ENCODE measurements at regions not wholly inside any gene's neighbourhood (a gene's known extent, or its start where the extent isn't known, plus 50 kb on each side); places are given as distances from the start of the nearest gene placed in this dataset.

DNA sequence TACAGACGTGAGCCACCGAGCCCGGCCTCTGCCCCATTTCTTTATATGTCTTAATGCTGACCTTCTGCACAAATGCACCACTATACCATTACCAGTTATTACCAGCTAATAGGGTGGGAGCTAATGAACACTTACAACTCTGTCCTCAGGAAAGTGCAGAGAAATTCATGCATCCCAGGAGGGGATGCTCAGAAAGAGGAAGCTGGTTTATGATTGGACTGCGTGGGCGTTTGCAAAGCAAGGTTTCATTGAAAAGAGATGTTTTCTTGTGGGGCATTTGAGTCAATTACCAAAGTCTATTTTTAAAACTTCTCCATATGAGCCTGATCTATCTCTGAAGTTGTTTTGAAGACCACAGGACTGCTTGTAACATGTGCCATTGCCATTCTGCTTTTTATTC is 417.7 kb upstream of the CELF2 start:
- TF ChIP-seq, protein P1, sequence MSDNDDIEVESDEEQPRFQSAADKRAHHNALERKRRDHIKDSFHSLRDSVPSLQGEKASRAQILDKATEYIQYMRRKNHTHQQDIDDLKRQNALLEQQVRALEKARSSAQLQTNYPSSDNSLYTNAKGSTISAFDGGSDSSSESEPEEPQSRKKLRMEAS (IDR thresholded peaks at IDR 0.05), result no peak
- TF ChIP-seq, protein P2, sequence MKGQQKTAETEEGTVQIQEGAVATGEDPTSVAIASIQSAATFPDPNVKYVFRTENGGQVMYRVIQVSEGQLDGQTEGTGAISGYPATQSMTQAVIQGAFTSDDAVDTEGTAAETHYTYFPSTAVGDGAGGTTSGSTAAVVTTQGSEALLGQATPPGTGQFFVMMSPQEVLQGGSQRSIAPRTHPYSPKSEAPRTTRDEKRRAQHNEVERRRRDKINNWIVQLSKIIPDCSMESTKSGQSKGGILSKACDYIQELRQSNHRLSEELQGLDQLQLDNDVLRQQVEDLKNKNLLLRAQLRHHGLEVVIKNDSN (IDR thresholded peaks at IDR 0.05), result no peak
- no peak for TF ChIP-seq CREB1 (IDR thresholded peaks at IDR 0.05; ENCODE audit: low read depth)
- TF ChIP-seq EP300 (IDR thresholded peaks at IDR 0.05; ENCODE audit: borderline replicate concordance), result no peak
- TF ChIP-seq TAF1 (IDR thresholded peaks at IDR 0.05; ENCODE audit: low read depth), result no peak
- no peak for TF ChIP-seq TCF12 (IDR thresholded peaks at IDR 0.05; ENCODE audit: low read depth)
- no peak for TF ChIP-seq CEBPB (IDR thresholded peaks at IDR 0.05)
- no peak for TF ChIP-seq ZBTB7A (IDR thresholded peaks at IDR 0.05; ENCODE audit: low read depth)
- no peak for TF ChIP-seq RAD21 (IDR thresholded peaks at IDR 0.05; ENCODE audit: low read depth)
- no peak for TF ChIP-seq YY1 (IDR thresholded peaks at IDR 0.05; ENCODE audit: low read depth)
- TF ChIP-seq TEAD4 (IDR thresholded peaks at IDR 0.05), result no peak
- TF ChIP-seq, protein P3, sequence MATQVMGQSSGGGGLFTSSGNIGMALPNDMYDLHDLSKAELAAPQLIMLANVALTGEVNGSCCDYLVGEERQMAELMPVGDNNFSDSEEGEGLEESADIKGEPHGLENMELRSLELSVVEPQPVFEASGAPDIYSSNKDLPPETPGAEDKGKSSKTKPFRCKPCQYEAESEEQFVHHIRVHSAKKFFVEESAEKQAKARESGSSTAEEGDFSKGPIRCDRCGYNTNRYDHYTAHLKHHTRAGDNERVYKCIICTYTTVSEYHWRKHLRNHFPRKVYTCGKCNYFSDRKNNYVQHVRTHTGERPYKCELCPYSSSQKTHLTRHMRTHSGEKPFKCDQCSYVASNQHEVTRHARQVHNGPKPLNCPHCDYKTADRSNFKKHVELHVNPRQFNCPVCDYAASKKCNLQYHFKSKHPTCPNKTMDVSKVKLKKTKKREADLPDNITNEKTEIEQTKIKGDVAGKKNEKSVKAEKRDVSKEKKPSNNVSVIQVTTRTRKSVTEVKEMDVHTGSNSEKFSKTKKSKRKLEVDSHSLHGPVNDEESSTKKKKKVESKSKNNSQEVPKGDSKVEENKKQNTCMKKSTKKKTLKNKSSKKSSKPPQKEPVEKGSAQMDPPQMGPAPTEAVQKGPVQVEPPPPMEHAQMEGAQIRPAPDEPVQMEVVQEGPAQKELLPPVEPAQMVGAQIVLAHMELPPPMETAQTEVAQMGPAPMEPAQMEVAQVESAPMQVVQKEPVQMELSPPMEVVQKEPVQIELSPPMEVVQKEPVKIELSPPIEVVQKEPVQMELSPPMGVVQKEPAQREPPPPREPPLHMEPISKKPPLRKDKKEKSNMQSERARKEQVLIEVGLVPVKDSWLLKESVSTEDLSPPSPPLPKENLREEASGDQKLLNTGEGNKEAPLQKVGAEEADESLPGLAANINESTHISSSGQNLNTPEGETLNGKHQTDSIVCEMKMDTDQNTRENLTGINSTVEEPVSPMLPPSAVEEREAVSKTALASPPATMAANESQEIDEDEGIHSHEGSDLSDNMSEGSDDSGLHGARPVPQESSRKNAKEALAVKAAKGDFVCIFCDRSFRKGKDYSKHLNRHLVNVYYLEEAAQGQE (IDR thresholded peaks at IDR 0.05; ENCODE audit: low read depth), result no peak
- TF ChIP-seq NFIC (IDR thresholded peaks at IDR 0.05), result no peak
- TF ChIP-seq EGR1 (IDR thresholded peaks at IDR 0.05), result no peak
- no peak for TF ChIP-seq FOXM1 (IDR thresholded peaks at IDR 0.05; ENCODE audit: borderline replicate concordance, low read depth)

DNA sequence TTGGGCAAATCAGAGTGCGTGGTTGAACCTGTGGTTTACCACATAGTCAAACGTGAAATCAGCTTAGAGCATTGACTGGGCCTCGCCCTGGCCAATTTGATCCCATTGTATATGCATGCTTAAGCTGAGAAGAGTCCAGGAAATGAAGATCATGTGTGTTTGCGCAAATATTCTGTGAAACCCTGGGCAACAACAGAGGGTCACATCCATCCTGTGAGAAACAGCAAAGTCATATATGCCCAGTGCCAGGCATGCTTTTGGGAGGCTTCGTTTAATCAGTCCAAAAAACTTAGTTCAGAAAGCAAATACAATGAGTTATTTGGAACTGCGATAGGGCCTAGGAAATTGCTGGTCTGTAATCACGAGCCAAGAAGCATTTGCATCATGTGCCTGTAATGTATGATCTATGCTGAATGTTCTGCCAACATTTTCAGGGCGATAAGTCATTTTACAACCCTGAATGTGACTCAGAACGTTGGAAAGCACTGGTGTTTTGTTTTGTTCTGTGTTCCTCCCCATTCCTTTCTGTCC is 412.1 kb upstream of the CELF2 start:
- TF ChIP-seq TAF1 (IDR thresholded peaks at IDR 0.05; ENCODE audit: low read depth) (no peak), EGR1 (IDR thresholded peaks at IDR 0.05) (no peak), FOXM1 (IDR thresholded peaks at IDR 0.05; ENCODE audit: borderline replicate concordance, low read depth) (no peak), TCF12 (IDR thresholded peaks at IDR 0.05; ENCODE audit: low read depth) (no peak), ZBTB7A (IDR thresholded peaks at IDR 0.05; ENCODE audit: low read depth) (no peak), YY1 (IDR thresholded peaks at IDR 0.05; ENCODE audit: low read depth) (no peak), RAD21 (IDR thresholded peaks at IDR 0.05; ENCODE audit: low read depth) (no peak), NFIC (IDR thresholded peaks at IDR 0.05) (no peak)
- TF ChIP-seq, protein P2 (IDR thresholded peaks at IDR 0.05), result no peak
- TF ChIP-seq, protein P1 (IDR thresholded peaks at IDR 0.05), result no peak

DNA sequence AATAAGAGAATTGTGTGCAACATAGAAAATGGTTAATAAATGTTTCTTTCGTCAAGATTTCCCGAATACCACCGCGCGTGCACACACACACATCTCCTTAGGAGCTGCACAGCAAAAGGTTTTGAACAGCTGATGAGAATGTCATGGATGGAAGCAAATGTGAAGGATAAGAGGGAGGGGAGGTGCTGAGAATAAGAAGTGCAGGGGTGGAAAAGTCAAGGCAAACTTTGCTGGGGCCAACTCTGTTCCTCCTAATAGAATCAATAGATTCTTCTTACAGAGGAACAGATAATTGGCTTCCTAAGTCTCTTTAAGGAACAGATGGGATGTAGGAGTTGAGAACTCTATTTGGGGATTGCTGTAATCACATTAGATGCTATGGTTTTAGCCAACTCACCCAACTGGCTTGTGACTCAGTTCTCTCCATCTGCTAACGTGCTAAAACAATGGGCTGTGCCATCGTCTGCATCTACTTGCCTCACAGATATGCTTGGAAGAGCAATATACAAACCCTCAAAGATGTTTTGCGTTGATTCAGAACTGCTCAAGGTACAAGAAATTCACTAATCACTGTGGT is 408.2 kb upstream of the CELF2 start:
- TF ChIP-seq EP300 (IDR thresholded peaks at IDR 0.05; ENCODE audit: borderline replicate concordance) (no peak), CEBPB (IDR thresholded peaks at IDR 0.05) (no peak), NFIC (IDR thresholded peaks at IDR 0.05) (no peak), RAD21 (IDR thresholded peaks at IDR 0.05; ENCODE audit: low read depth) (no peak), TAF1 (IDR thresholded peaks at IDR 0.05; ENCODE audit: low read depth) (no peak), CREB1 (IDR thresholded peaks at IDR 0.05; ENCODE audit: low read depth) (no peak), TCF12 (IDR thresholded peaks at IDR 0.05; ENCODE audit: low read depth) (no peak), YY1 (IDR thresholded peaks at IDR 0.05; ENCODE audit: low read depth) (no peak), ZBTB7A (IDR thresholded peaks at IDR 0.05; ENCODE audit: low read depth) (no peak)
- TF ChIP-seq, protein P1 (IDR thresholded peaks at IDR 0.05), result no peak
- TF ChIP-seq, protein P2 (IDR thresholded peaks at IDR 0.05), result no peak
- TF ChIP-seq, protein P3 (IDR thresholded peaks at IDR 0.05; ENCODE audit: low read depth), result no peak

DNA sequence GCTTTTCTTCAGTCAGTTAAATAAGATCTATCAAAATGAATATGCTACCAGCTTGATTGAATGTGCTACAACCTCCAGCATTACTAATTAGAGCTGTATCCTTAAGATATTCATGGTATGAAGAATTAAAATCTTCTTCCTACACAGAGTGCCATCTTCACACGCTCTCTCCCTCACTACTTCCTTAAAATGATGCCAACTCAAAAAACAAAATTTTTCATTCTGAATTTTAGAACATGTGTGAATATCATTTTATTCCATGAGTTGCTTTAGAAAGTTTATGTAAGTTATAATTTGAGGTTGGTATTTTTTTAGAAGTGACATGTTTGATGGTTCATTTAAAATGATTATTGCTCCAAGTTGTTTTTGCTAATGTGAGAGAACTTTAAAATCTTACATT is 407.5 kb upstream of the CELF2 start:
- TF ChIP-seq EP300 (IDR thresholded peaks at IDR 0.05; ENCODE audit: borderline replicate concordance), result no peak
- no peak for TF ChIP-seq CEBPB (IDR thresholded peaks at IDR 0.05)
- TF ChIP-seq, protein P3 (IDR thresholded peaks at IDR 0.05; ENCODE audit: low read depth), result no peak
- no peak for TF ChIP-seq CREB1 (IDR thresholded peaks at IDR 0.05; ENCODE audit: low read depth)
- TF ChIP-seq TAF1 (IDR thresholded peaks at IDR 0.05; ENCODE audit: low read depth), result no peak
- no peak for TF ChIP-seq TCF12 (IDR thresholded peaks at IDR 0.05; ENCODE audit: low read depth)
- TF ChIP-seq EGR1 (IDR thresholded peaks at IDR 0.05), result no peak
- no peak for TF ChIP-seq YY1 (IDR thresholded peaks at IDR 0.05; ENCODE audit: low read depth)
- TF ChIP-seq, protein P1 (IDR thresholded peaks at IDR 0.05), result no peak
- TF ChIP-seq ZBTB7A (IDR thresholded peaks at IDR 0.05; ENCODE audit: low read depth), result no peak
